GM23248 (cell line): ENCODE measurements at regions not wholly inside any gene's neighbourhood (a gene's known extent, or its start where the extent isn't known, plus 50 kb on each side); places are given as distances from the start of the nearest gene placed in this dataset.

Experiments used
- EZH2 ChIP-seq: fragments of 200-600 bp; sonication (generic); IDR thresholded peaks from 2 replicates; pipeline ENCODE4 v1.6.1; 2018; ENCODE audit warnings: antibody characterized with exemption, mild to moderate bottlenecking; ENCODE audit not compliant: insufficient read depth, poor library complexity, severe bottlenecking
- EZH2phosphoT487 ChIP-seq: fragments of 200-600 bp; sonication (generic); IDR thresholded peaks from 2 replicates; pipeline ENCODE4 v1.6.1; 2018; ENCODE audit warnings: antibody characterized with exemption, moderate library complexity, mild to moderate bottlenecking, low read depth; ENCODE audit not compliant: insufficient read depth

- no peak for TF ChIP-seq EZH2
- TF ChIP-seq EZH2phosphoT487: no peak
Observed at GRCh38 chr5:8508231-8508630, 639.3 kb downstream of the MTRR start.
